ENCODE measurements at regions not wholly inside any gene's neighbourhood (a gene's known extent, or its start where the extent isn't known, plus 50 kb on each side); places are given as distances from the start of the nearest gene placed in this dataset.

DNA sequence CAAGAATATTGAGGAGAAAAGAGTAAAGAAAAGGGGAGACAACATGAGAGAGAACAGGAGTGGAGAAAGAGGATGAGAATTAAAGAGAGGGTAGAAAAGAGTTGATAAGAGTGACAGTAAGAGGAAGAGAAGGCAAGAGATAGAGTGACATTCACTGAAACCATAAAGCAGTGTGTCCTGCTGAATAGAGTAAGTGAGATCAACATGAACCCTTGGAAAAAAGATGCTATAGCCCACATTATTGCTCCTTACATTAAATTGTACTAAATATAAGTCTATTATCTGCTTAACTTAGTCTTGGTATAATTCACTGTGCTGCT is 489.5 kb downstream of the SHISA9 start:
- no peak overlapping the region for H2AK9ac ChIP-seq (replicated peaks; ENCODE audit: low read depth, low read length, poor library complexity)
- H3K36me3 ChIP-seq (ENCODE audit: control insufficient read depth, insufficient read depth, low read length): no peaks in the 10 kb centered on the region
- no peak overlapping the region for H3K4me2 ChIP-seq (ENCODE audit: low read depth, low read length)
- H4K91ac ChIP-seq (ENCODE audit: insufficient read depth, low read depth, low read length): no peak overlapping the region
- CTCF ChIA-PET: no interaction called here
- no peak overlapping the region for H2BK15ac ChIP-seq (ENCODE audit: low read depth, low read length)
- H3K9ac ChIP-seq (ENCODE audit: low read depth, low read length): no peak overlapping the region
- H3K27me3 ChIP-seq (ENCODE audit: control insufficient read depth, insufficient read depth, low read length): no peaks in the 10 kb centered on the region
- TF ChIP-seq SMC3 (IDR thresholded peaks at IDR 0.05; ENCODE audit: low read depth, low read length): no peak
- TF ChIP-seq, protein P1, sequence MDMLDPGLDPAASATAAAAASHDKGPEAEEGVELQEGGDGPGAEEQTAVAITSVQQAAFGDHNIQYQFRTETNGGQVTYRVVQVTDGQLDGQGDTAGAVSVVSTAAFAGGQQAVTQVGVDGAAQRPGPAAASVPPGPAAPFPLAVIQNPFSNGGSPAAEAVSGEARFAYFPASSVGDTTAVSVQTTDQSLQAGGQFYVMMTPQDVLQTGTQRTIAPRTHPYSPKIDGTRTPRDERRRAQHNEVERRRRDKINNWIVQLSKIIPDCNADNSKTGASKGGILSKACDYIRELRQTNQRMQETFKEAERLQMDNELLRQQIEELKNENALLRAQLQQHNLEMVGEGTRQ (IDR thresholded peaks at IDR 0.05; ENCODE audit: low read depth, low read length): no peak
- TF ChIP-seq CEBPB (IDR thresholded peaks at IDR 0.05; ENCODE audit: low read depth, low read length): no peak
- TF ChIP-seq, protein P2, sequence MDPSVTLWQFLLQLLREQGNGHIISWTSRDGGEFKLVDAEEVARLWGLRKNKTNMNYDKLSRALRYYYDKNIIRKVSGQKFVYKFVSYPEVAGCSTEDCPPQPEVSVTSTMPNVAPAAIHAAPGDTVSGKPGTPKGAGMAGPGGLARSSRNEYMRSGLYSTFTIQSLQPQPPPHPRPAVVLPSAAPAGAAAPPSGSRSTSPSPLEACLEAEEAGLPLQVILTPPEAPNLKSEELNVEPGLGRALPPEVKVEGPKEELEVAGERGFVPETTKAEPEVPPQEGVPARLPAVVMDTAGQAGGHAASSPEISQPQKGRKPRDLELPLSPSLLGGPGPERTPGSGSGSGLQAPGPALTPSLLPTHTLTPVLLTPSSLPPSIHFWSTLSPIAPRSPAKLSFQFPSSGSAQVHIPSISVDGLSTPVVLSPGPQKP (IDR thresholded peaks at IDR 0.05; ENCODE audit: borderline replicate concordance, low read depth, low read length): no peak
- TF ChIP-seq RFX5 (IDR thresholded peaks at IDR 0.05; ENCODE audit: low read depth, low read length): no peak
- TF ChIP-seq MXI1 (IDR thresholded peaks at IDR 0.05; ENCODE audit: borderline replicate concordance, low read depth, low read length): no peak
- TF ChIP-seq MAZ (IDR thresholded peaks at IDR 0.05; ENCODE audit: borderline replicate concordance, low read depth, low read length): no peak
- no peak for TF ChIP-seq RCOR1 (IDR thresholded peaks at IDR 0.05; ENCODE audit: insufficient replicate concordance, low read length)
- TF ChIP-seq RAD21 (IDR thresholded peaks at IDR 0.05; ENCODE audit: low read length): no peak
- TF ChIP-seq BHLHE40 (IDR thresholded peaks at IDR 0.05; ENCODE audit: low read depth, low read length): no peak
- peaks cover 12% of the 10 kb centered on the region for H3K9me3 ChIP-seq (ENCODE audit: control insufficient read depth, insufficient read depth, low read length)
- dilution Hi-C loops (cut with HindIII; ENCODE audit: low sequenced_read_pairs, unreplicated experiment) (no loop called here), intact Hi-C loops (cut with micrococcal nuclease) (no loop called here), in situ Hi-C loops (cut with MboI; ENCODE audit: low sequenced_read_pairs) (no loop called here)
- H3K79me1 ChIP-seq (ENCODE audit: low read depth in 1 of 2, low read length in 2 of 2): no peaks in the 10 kb centered on the region
- H3K23ac ChIP-seq (ENCODE audit: low read depth, low read length): no peak overlapping the region
- H4K20me1 ChIP-seq (ENCODE audit: insufficient read depth, low read length): no peaks in the 10 kb centered on the region
- H4K8ac ChIP-seq (ENCODE audit: low read depth in 2 of 2, low read length in 2 of 2): no peak overlapping the region
- DNase-seq (no peak), ATAC-seq (ENCODE audit: low read depth) (no peak)
- H3K27ac ChIP-seq (ENCODE audit: insufficient read depth, low read length): no peak overlapping the region
- no peak overlapping the region for H3K14ac ChIP-seq (replicated peaks; ENCODE audit: low read depth, low read length)
- no TSS peak for BruUV-seq (replicated peaks)
- no peak overlapping the region for H3K4ac ChIP-seq (ENCODE audit: low read depth, low read length)
- no peak overlapping the region for H3K18ac ChIP-seq (ENCODE audit: low read depth, low read length)
- no peak overlapping the region for H2AFZ ChIP-seq (replicated peaks; ENCODE audit: low read length, poor library complexity)
- no peak overlapping the region for H3K4me3 ChIP-seq (ENCODE audit: insufficient read depth, low read depth, low read length)
- H2BK5ac ChIP-seq (ENCODE audit: low read depth, low read length, poor library complexity, severe bottlenecking): no peak overlapping the region
- no peaks in the 10 kb centered on the region for H3K9me1 ChIP-seq (ENCODE audit: insufficient read depth, low read length)
- H2BK120ac ChIP-seq (ENCODE audit: low read depth, low read length): no peak overlapping the region
- no peak overlapping the region for H2BK20ac ChIP-seq (ENCODE audit: low read depth, low read length)
- POLR2A ChIA-PET (ENCODE audit: unreplicated experiment): no interaction called here
- H2AK5ac ChIP-seq (ENCODE audit: low read depth, low read length): no peak overlapping the region
- H4K5ac ChIP-seq (ENCODE audit: low read depth, low read length): no peak overlapping the region
- H3K4me1 ChIP-seq (ENCODE audit: control insufficient read depth, insufficient read depth, low read length): no peaks in the 10 kb centered on the region
- H3K56ac ChIP-seq (ENCODE audit: extremely low read depth, insufficient read depth, low read length): no peak overlapping the region

All from IMR-90 (cell line).